ENCODE measurements at regions not wholly inside any gene's neighbourhood (a gene's known extent, or its start where the extent isn't known, plus 50 kb on each side); places are given as distances from the start of the nearest gene placed in this dataset.

- no peak overlapping the region for H3K27ac ChIP-seq
Observed at GRCh38 chr5:124300815-124301621, 445.4 kb downstream of the ZNF608 start.

DNA sequence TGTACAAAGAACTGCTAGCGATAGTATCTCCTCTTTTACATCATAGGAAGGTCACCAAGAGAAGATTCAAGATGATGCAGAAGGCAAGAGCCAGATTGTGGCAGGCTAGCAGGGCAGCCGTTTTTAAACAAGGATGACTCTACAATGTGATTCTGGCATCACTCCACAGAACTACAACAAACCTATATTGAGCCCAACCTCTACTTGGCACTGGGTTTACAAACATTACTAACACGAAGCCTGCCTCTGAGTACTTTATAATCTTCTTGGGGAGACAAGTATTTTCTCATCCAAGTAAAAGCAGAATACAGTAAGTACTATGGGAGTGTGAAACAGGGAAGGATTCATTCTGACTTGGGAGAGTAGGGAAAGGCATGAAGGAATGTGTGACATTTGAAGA, 448.6 kb downstream of the ZNF608 start:
- H3K27ac ChIP-seq = no peak overlapping the region

More at GRCh38 chr5:124300815-124301621, 445.4 kb downstream of the ZNF608 start:
- TF ChIP-seq, protein P1, sequence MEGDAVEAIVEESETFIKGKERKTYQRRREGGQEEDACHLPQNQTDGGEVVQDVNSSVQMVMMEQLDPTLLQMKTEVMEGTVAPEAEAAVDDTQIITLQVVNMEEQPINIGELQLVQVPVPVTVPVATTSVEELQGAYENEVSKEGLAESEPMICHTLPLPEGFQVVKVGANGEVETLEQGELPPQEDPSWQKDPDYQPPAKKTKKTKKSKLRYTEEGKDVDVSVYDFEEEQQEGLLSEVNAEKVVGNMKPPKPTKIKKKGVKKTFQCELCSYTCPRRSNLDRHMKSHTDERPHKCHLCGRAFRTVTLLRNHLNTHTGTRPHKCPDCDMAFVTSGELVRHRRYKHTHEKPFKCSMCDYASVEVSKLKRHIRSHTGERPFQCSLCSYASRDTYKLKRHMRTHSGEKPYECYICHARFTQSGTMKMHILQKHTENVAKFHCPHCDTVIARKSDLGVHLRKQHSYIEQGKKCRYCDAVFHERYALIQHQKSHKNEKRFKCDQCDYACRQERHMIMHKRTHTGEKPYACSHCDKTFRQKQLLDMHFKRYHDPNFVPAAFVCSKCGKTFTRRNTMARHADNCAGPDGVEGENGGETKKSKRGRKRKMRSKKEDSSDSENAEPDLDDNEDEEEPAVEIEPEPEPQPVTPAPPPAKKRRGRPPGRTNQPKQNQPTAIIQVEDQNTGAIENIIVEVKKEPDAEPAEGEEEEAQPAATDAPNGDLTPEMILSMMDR (IDR thresholded peaks at IDR 0.05) = no peak
- no peak for DNase-seq (ENCODE audit: low spot score)
- no peak overlapping the region for H3K4me3 ChIP-seq

GRCh38 chr5:124292322-124292855, 454.1 kb downstream of the ZNF608 start:
- no peak overlapping the region for H3K4me3 ChIP-seq
- no peak overlapping the region for H3K27ac ChIP-seq
- TF ChIP-seq, protein P1 (IDR thresholded peaks at IDR 0.05) = no peak
- DNase-seq (ENCODE audit: low spot score) = no peak

More for the DNA sequence above, 448.6 kb downstream of the ZNF608 start:
- no peak for DNase-seq (ENCODE audit: low spot score)
- TF ChIP-seq, protein P1 (IDR thresholded peaks at IDR 0.05) = no peak
- no peak overlapping the region for H3K4me3 ChIP-seq

DNA sequence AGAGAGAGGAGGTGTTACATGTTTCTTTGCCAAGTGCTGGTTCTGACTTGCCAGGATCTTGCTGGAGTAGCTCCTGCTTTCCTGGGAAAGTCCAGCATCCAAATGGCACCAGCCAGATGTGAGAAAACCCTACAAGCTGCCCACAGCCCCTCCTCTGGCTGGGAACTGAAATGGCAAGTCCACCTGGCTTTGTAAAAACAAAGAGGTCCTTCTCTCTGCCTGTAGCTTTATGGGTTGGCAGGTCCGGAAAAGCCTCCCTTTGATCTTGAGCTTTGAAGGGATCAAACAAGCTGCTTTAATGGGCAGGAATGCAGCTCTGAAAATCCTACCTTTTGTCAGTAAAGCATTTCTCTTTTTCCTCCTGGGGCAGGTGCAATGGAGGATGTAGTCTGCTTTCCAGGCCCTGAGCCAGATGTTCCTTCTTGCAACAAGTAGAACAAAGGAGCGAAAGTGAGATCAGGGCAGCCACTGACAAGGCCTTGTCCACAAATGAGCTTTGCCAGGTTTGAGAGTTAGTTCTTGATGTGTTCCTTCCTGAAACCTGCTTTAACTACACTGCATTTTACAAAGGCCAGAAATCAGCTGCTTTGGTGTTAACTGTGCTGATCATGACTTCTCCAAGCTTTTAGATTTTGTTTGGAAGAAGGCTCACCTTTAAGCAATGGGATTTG, 456.7 kb downstream of the ZNF608 start:
- DNase-seq (ENCODE audit: low spot score) = no peak
- Histone ChIP-seq H3K27ac (no peak overlapping the region), H3K4me3 (no peak overlapping the region)
- TF ChIP-seq, protein P1 (IDR thresholded peaks at IDR 0.05) = no peak

DNA sequence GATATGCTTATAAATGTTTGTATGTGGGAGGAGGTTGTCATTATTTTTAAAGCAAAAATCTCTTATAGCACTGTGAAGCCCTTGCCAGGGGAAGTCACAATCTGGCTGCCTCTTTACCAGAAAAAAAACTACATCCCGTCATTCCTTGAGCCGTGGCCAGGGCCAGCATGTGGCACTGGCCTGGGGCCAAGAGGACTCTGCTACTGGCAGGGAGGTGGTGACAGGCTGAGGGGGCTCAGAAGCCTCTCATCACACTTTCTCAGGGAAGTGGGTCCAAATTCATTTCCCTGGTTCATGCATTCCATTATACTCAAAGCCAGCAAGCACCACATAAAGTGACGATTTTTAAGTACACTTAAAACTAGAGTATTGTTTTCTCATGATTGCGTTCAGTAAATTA, 457.3 kb downstream of the ZNF608 start:
- Histone ChIP-seq H3K27ac (no peak overlapping the region), H3K4me3 (no peak overlapping the region)
- DNase-seq (ENCODE audit: low spot score) = no peak
- TF ChIP-seq, protein P1 (IDR thresholded peaks at IDR 0.05) = no peak

DNA sequence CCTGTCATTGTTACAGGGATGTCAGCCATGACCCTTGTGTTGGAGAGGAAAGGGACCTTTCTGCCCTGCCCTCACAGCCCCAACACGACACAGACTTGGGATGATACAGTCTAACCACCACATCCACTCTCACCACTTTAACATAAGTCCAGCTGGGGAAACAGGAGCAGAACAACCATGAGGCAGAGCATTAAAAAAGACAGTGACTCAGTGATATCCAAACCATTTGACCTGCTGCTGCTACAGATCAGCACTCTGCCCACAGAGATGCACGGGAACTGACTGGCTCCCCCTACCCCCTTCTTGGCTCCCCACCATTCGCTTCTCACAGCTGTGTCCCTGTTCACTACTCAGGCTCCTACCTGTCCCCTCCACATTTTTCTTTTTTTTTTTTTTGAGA, 458.6 kb downstream of the ZNF608 start:
- no peak for DNase-seq (ENCODE audit: low spot score)
- no peak overlapping the region for H3K4me3 ChIP-seq
- TF ChIP-seq, protein P1 (IDR thresholded peaks at IDR 0.05) = no peak
- no peak overlapping the region for H3K27ac ChIP-seq
